GM23338 (cell line): ENCODE measurements at regions not wholly inside any gene's neighbourhood (a gene's known extent, or its start where the extent isn't known, plus 50 kb on each side); places are given as distances from the start of the nearest gene placed in this dataset.

Source experiments
- ATAC-seq: fragments of 200-7000 bp; cut with Tn5 transposase; 3 replicates; pipeline ENCODE4 v1.9.1; 2020
- DNase-seq: peaks from one replicate; pipeline ENCODE4 v3.0.0-alpha.2; 2015; ENCODE audit warnings: low spot score
- H2AFZ ChIP-seq: fragments of 200-600 bp; sonication (generic); 2 replicates; pipeline ENCODE4 v1.8.0; 2016; ENCODE audit warnings: antibody characterized with exemption, mild to moderate bottlenecking, moderate library complexity
- H3F3A ChIP-seq: fragments of 200-600 bp; sonication (generic); replicated peaks from 2 replicates; pipeline ENCODE4 v1.8.0; 2017; ENCODE audit warnings: antibody characterized with exemption, mixed run types, low read depth
- H3K27ac ChIP-seq: fragments of 200-600 bp; sonication (generic); 2 replicates; pipeline ENCODE4 v1.6.1; 2016; ENCODE audit warnings: low read depth
- H3K27me3 ChIP-seq: fragments of 200-600 bp; sonication (generic); 2 replicates; pipeline ENCODE4 v1.8.0; 2016; ENCODE audit warnings: mild to moderate bottlenecking, mixed run types, moderate library complexity; ENCODE audit not compliant: insufficient read depth
- H3K36me3 ChIP-seq: fragments of 200-600 bp; sonication (generic); 2 replicates; pipeline ENCODE4 v1.8.0; 2016; ENCODE audit warnings: mild to moderate bottlenecking; ENCODE audit not compliant: insufficient read depth
- H3K4me1 ChIP-seq: fragments of 200-600 bp; sonication (generic); 2 replicates; pipeline ENCODE4 v1.8.0; 2016; ENCODE audit warnings: mild to moderate bottlenecking, moderate library complexity; ENCODE audit not compliant: insufficient read depth
- H3K4me2 ChIP-seq: fragments of 200-600 bp; sonication (generic); 2 replicates; pipeline ENCODE4 v1.7.1; 2017; ENCODE audit warnings: mixed run types
- H3K4me3 ChIP-seq: fragments of 200-600 bp; sonication (generic); 2 replicates; pipeline ENCODE4 v1.6.1; 2016; ENCODE audit warnings: mixed run types
- H3K79me2 ChIP-seq: fragments of 200-600 bp; sonication (generic); replicated peaks from 2 replicates; pipeline ENCODE4 v1.8.0; 2017; ENCODE audit warnings: mild to moderate bottlenecking; ENCODE audit not compliant: insufficient read depth
- H3K9me2 ChIP-seq: fragments of 200-600 bp; sonication (generic); 2 replicates; pipeline ENCODE4 v1.8.0; 2017; ENCODE audit not compliant: insufficient read depth
- H4K20me1 ChIP-seq: fragments of 200-600 bp; sonication (generic); replicated peaks from 2 replicates; pipeline ENCODE4 v1.8.0; 2017; ENCODE audit warnings: mild to moderate bottlenecking; ENCODE audit not compliant: insufficient read depth
- H3K27ac Mint-ChIP-seq: 2 replicates; pipeline ENCODE4 v1.8.0; 2020; ENCODE audit warnings: inconsistent platforms, mild to moderate bottlenecking, moderate library complexity, mixed read lengths
- H3K27me3 Mint-ChIP-seq: 3 replicates; pipeline ENCODE4 v1.8.0; 2022; ENCODE audit warnings: low read depth, mild to moderate bottlenecking, moderate library complexity, mixed read lengths, inconsistent platforms; ENCODE audit not compliant: insufficient read depth, poor library complexity
- H3K36me3 Mint-ChIP-seq: 3 replicates; pipeline ENCODE4 v1.8.0; 2021; ENCODE audit warnings: low read depth, mild to moderate bottlenecking, inconsistent platforms, moderate library complexity, mixed read lengths
- H3K4me1 Mint-ChIP-seq: 3 replicates; pipeline ENCODE4 v1.8.0; 2020; ENCODE audit warnings: mild to moderate bottlenecking, inconsistent platforms, mixed read lengths
- H3K4me3 Mint-ChIP-seq: 3 replicates; pipeline ENCODE4 v1.8.0; 2021; ENCODE audit warnings: moderate library complexity, mild to moderate bottlenecking, inconsistent platforms, mixed read lengths
- H3K9me3 Mint-ChIP-seq: 3 replicates; pipeline ENCODE4 v1.8.0; 2020; ENCODE audit warnings: moderate library complexity, mild to moderate bottlenecking, inconsistent platforms, mixed read lengths
- CREB1 ChIP-seq: fragments of 250-450 bp; sonication (Bioruptor Pico); IDR thresholded peaks from 2 replicates; pipeline ENCODE4 v1.5.0; 2020; ENCODE audit warnings: low read depth, mild to moderate bottlenecking, moderate library complexity
- CTCF ChIP-seq, 2 experiments: fragments of 200-600 bp in 1 of 2; sonication (generic) in 1 of 2; conservative IDR thresholded peaks; 2 replicates each; pipeline versions ENCODE4 v1.5.1 to v1.6.1; 2016 to 2017; ENCODE audit warnings: antibody characterized with exemption in 2 of 2, low read depth in 2 of 2, mild to moderate bottlenecking in 2 of 2, moderate library complexity in 1 of 2
- ETS1 ChIP-seq: IDR thresholded peaks from 2 replicates; pipeline ENCODE4 v1.6.1; 2016; ENCODE audit warnings: antibody characterized with exemption
- EZH2 ChIP-seq: fragments of 200-600 bp; sonication (generic); IDR thresholded peaks from one replicate; pipeline ENCODE4 v1.8.0; 2017; ENCODE audit warnings: antibody characterized with exemption, mild to moderate bottlenecking, low read depth; ENCODE audit not compliant: unreplicated experiment
- EZH2phosphoT487 ChIP-seq: fragments of 200-600 bp; sonication (generic); IDR thresholded peaks from one replicate; pipeline ENCODE4 v1.8.1; 2018; ENCODE audit warnings: antibody characterized with exemption; ENCODE audit not compliant: unreplicated experiment
- JUNB ChIP-seq: IDR thresholded peaks from one replicate; pipeline ENCODE4 v1.6.1; 2016; ENCODE audit warnings: antibody characterized with exemption; ENCODE audit not compliant: unreplicated experiment
- NANOG ChIP-seq: IDR thresholded peaks from 2 replicates; pipeline ENCODE4 v1.6.1; 2016; ENCODE audit warnings: antibody characterized with exemption, borderline replicate concordance
- POLR2AphosphoS5 ChIP-seq: IDR thresholded peaks from 2 replicates; pipeline ENCODE4 v1.6.1; 2016; ENCODE audit warnings: antibody characterized with exemption, low read depth
- REST ChIP-seq: IDR thresholded peaks from one replicate; pipeline ENCODE4 v1.6.1; 2018; ENCODE audit warnings: antibody characterized with exemption; ENCODE audit not compliant: unreplicated experiment
- STAT1 ChIP-seq: IDR thresholded peaks from one replicate; pipeline ENCODE4 v1.6.1; 2016; ENCODE audit warnings: antibody characterized with exemption; ENCODE audit not compliant: unreplicated experiment
- ZNF331 ChIP-seq: fragments of 250-450 bp; sonication (Bioruptor Pico); IDR thresholded peaks from 2 replicates; pipeline ENCODE4 v1.5.0; 2020; ENCODE audit warnings: low read depth, mild to moderate bottlenecking, moderate library complexity
- ZNF462 ChIP-seq: fragments of 250-450 bp; sonication (Bioruptor Pico); IDR thresholded peaks from 2 replicates; pipeline ENCODE4 v1.5.0; 2020; ENCODE audit warnings: mild to moderate bottlenecking, moderate library complexity

DNA sequence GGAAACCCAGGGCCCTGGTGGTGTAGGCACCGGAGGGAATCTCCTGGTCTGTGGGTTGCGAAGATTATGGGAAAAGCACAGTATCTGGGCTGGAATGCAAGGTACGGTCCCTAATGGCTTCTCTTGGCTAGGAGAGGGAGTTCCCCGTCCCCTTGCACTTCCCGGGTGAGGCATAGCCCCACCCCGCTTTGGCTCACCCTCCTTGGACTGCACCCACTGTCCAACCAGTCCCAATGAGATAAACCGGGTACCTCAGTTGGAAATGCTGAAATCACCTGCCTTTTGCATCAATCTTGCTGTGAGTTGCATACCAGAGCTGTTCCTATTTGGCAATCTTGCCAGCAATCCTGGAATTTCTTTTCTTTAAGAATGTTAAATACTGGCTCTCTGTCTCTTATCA, 1429.1 kb downstream of the MAT2B start:
- no peak for TF ChIP-seq JUNB
- no peak for TF ChIP-seq NANOG
- TF ChIP-seq POLR2AphosphoS5 = no peak
- TF ChIP-seq EZH2phosphoT487 = no peak
- TF ChIP-seq CTCF (conservative IDR thresholded peaks at IDR 0.05; ENCODE audit: low read depth in 2 of 2) = no peak
- TF ChIP-seq ZNF331 (CRISPR knock-in tag) = no peak
- TF ChIP-seq ETS1 = no peak
- no peak for TF ChIP-seq STAT1
- TF ChIP-seq EZH2 = no peak
- no peak for TF ChIP-seq ZNF462 (CRISPR knock-in tag)
- no peak for TF ChIP-seq REST
- no peak for TF ChIP-seq CREB1 (CRISPR knock-in tag)
- no peaks in the 10 kb centered on the region for H3K36me3 ChIP-seq
- Mint-ChIP-seq H3K27ac (no peak overlapping the region), H3K36me3 (peaks cover 13% of the 10 kb centered on the region), H3K27me3 (peaks cover 3% of the 10 kb centered on the region), H3K9me3 (peaks cover 20% of the 10 kb centered on the region), H3K4me3 (no peak overlapping the region), H3K4me1 (peaks cover 4% of the 10 kb centered on the region)
- no peaks in the 10 kb centered on the region for H3K79me2 ChIP-seq
- H4K20me1 ChIP-seq = no peaks in the 10 kb centered on the region
- ATAC-seq (no peak), DNase-seq (peak; percentile 46)
- H3K27me3 ChIP-seq = no peaks in the 10 kb centered on the region
- H3K4me2 ChIP-seq = no peak overlapping the region
- no peaks in the 10 kb centered on the region; the same call in 1 of the 2 replicates for H3K9me2 ChIP-seq
- H2AFZ ChIP-seq = peak overlapping the region; percentile 70
- no peaks in the 10 kb centered on the region for H3F3A ChIP-seq
- H3K4me3 ChIP-seq = no peak overlapping the region
- H3K27ac ChIP-seq = no peak overlapping the region
- no peaks in the 10 kb centered on the region for H3K4me1 ChIP-seq
